B cell (primary cell): ENCODE measurements at regions not wholly inside any gene's neighbourhood (a gene's known extent, or its start where the extent isn't known, plus 50 kb on each side); places are given as distances from the start of the nearest gene placed in this dataset.

ENCODE experiments used
- ATAC-seq: fragments of 200-7000 bp; cut with Tn5 transposase; one replicate; pipeline ENCODE4 v1.10.0; 2021; ENCODE audit warnings: low read depth, mild to moderate bottlenecking, moderate number of reproducible peaks, moderate library complexity
- CTCF ChIA-PET: fragments of 350-600 bp; sonication (Branson Sonifier 250); formaldehyde crosslinking; loops from one replicate; lab custom pipeline; 2021; ENCODE audit warnings: antibody characterized with exemption, inconsistent platforms; lab: Charles Lee
- POLR2A ChIA-PET: fragments of 350-600 bp; sonication (Branson Sonifier 250); formaldehyde crosslinking; loops from one replicate; lab custom pipeline; 2021; ENCODE audit warnings: antibody characterized with exemption; lab: Charles Lee
- DNase-seq: peaks from one replicate; pipeline ENCODE4 v3.0.0; 2013
- H2AFZ ChIP-seq: 2 replicates; pipeline ENCODE4 v1.6.1; 2012; ENCODE audit warnings: mild to moderate bottlenecking, low read depth, low read length; ENCODE audit not compliant: insufficient read depth, poor library complexity, severe bottlenecking
- H3K27ac ChIP-seq, 2 donors: 1 replicate in 1 of 2; 2 replicates in 1 of 2; pipeline ENCODE4 v1.5.1; 2012 to 2013; ENCODE audit warnings: low read length in 2 of 2, mild to moderate bottlenecking in 2 of 2, moderate library complexity in 1 of 2
- H3K27me3 ChIP-seq, 4 experiments: fragments of 200-600 bp in 1 of 4; sonication (generic) in 1 of 4; replicated peaks in 1 of 4; 1 replicate in 2 of 4; 2 replicates in 2 of 4; pipeline versions ENCODE4 v1.6.1 to v1.7.0; 2013 to 2016; ENCODE audit warnings: low read length in 3 of 4, mild to moderate bottlenecking in 2 of 4, mixed read lengths in 1 of 4, moderate library complexity in 1 of 4; ENCODE audit not compliant: insufficient read depth in 4 of 4, control insufficient read depth in 3 of 4; ENCODE audit errors: control extremely low read depth in 1 of 4
- H3K36me3 ChIP-seq, 2 experiments: replicated peaks in 1 of 2; 1 replicate in 1 of 2; 2 replicates in 1 of 2; pipeline versions ENCODE4 v1.6.1 to v1.7.1; 2013; ENCODE audit warnings: low read length in 1 of 2; ENCODE audit not compliant: insufficient read depth in 2 of 2, control insufficient read depth in 1 of 2; ENCODE audit errors: control extremely low read depth in 1 of 2, extremely low read depth in 1 of 2
- H3K4me1 ChIP-seq, 2 donors: fragments of 200-600 bp in 1 of 2; sonication (generic) in 1 of 2; 1 replicate in 1 of 2; 2 replicates in 1 of 2; pipeline versions ENCODE4 v1.5.1 to v1.6.1; 2013 to 2017; ENCODE audit warnings: low read length in 2 of 2; ENCODE audit not compliant: control insufficient read depth in 2 of 2, insufficient read depth in 2 of 2
- H3K4me2 ChIP-seq: replicated peaks from 2 replicates; pipeline ENCODE3; 2012; ENCODE audit warnings: mild to moderate bottlenecking, low read depth, low read length; ENCODE audit not compliant: poor library complexity, severe bottlenecking
- H3K4me3 ChIP-seq, 5 experiments: fragments of 200-600 bp in 1 of 5; sonication (generic) in 1 of 5; 1 replicate in 3 of 5; 2 replicates in 2 of 5; pipeline versions ENCODE4 v1.5.1 to v1.7.0; 2011 to 2016; ENCODE audit warnings: low read length in 4 of 5, mild to moderate bottlenecking in 4 of 5, low read depth in 2 of 5, control low read depth in 1 of 5, moderate library complexity in 1 of 5; ENCODE audit not compliant: insufficient read depth in 1 of 5; ENCODE audit errors: control extremely low read depth in 1 of 5, extremely low read depth in 1 of 5
- H3K79me2 ChIP-seq: fragments of 200-600 bp; sonication (generic); one replicate; pipeline ENCODE4 v1.6.0; 2016; ENCODE audit warnings: low read length; ENCODE audit not compliant: control insufficient read depth, insufficient read depth
- H3K9ac ChIP-seq: fragments of 200-600 bp; sonication (generic); 2 replicates; pipeline ENCODE4 v1.6.1; 2017; ENCODE audit warnings: mild to moderate bottlenecking, low read length, moderate library complexity
- H3K9me3 ChIP-seq, 3 donors: one replicate each; pipeline versions ENCODE4 v1.6.1 to v1.7.1; 2013; ENCODE audit warnings: low read length in 2 of 3; ENCODE audit not compliant: control insufficient read depth in 2 of 3, insufficient read depth in 1 of 3; ENCODE audit errors: control extremely low read depth in 1 of 3
- H4K20me1 ChIP-seq: 2 replicates; pipeline ENCODE4 v1.6.0; 2012; ENCODE audit warnings: mild to moderate bottlenecking, low read length; ENCODE audit not compliant: insufficient read depth, control insufficient read depth, poor library complexity, severe bottlenecking
- H3K27ac Mint-ChIP-seq: one replicate; pipeline ENCODE4 v1.8.0; 2021; ENCODE audit warnings: mixed read lengths
- H3K27me3 Mint-ChIP-seq: one replicate; pipeline ENCODE4 v1.8.0; 2021; ENCODE audit warnings: mixed read lengths
- H3K4me1 Mint-ChIP-seq: one replicate; pipeline ENCODE4 v1.8.0; 2021; ENCODE audit warnings: mixed read lengths
- H3K4me3 Mint-ChIP-seq: one replicate; pipeline ENCODE4 v1.8.0; 2021; ENCODE audit warnings: mixed read lengths
- H3K9me3 Mint-ChIP-seq: one replicate; pipeline ENCODE4 v1.8.0; 2022; ENCODE audit warnings: mixed read lengths; ENCODE audit not compliant: insufficient read depth
- CTCF ChIP-seq: fragments of 200-600 bp; IDR thresholded peaks from one replicate; pipeline ENCODE4 v1.8.0; 2022; ENCODE audit warnings: antibody characterized with exemption, mild to moderate bottlenecking
- EZH2 ChIP-seq: IDR thresholded peaks from 2 replicates; pipeline ENCODE4 v1.6.1; 2012; ENCODE audit warnings: borderline replicate concordance, low read depth, mild to moderate bottlenecking, moderate library complexity, low read length; ENCODE audit not compliant: insufficient read depth, poor library complexity, severe bottlenecking
- WGBS: methylation state at CpG from one replicate; pipeline ENCODE4 v1.1.5; 2013; ENCODE audit warnings: missing lambda C conversion rate; ENCODE audit not compliant: insufficient coverage; 5-methylcytosine and 5-hydroxymethylcytosine counted together
- intact Hi-C: fragments of 100-400 bp; cut with micrococcal nuclease; formaldehyde crosslinking; loops from one replicate; pipeline ENCODE4 v1.10.0; 2022

GRCh38 chr13:103852036-103852435 lies 785.8 kb upstream of the SLC10A2 start:
- H3K27ac ChIP-seq, result no peak overlapping the region
- no peak for DNase-seq
- H3K4me3 Mint-ChIP-seq, result no peak overlapping the region
- POLR2A ChIA-PET, result no interaction called here
- H3K79me2 ChIP-seq, result no peaks in the 10 kb centered on the region
- no peak for ATAC-seq
- no peak overlapping the region for H3K9ac ChIP-seq
- intact Hi-C loops, result no loop called here
- no peak overlapping the region for H3K27ac Mint-ChIP-seq
- H3K9me3 Mint-ChIP-seq, result peaks cover 4% of the 10 kb centered on the region
- no peaks in the 10 kb centered on the region for H4K20me1 ChIP-seq
- no peak for TF ChIP-seq EZH2
- TF ChIP-seq CTCF, result no peak
- no peaks in the 10 kb centered on the region for H3K27me3 ChIP-seq
- H3K4me1 ChIP-seq, result no peaks in the 10 kb centered on the region
- no peaks in the 10 kb centered on the region for H3K4me1 Mint-ChIP-seq
- H2AFZ ChIP-seq, result no peak overlapping the region
- no peaks in the 10 kb centered on the region for H3K36me3 ChIP-seq
- H3K4me3 ChIP-seq, result no peak overlapping the region
- WGBS, result 98% methylated on average over 5 of the region's 5 CpGs
- H3K4me2 ChIP-seq, result no peak overlapping the region
- H3K27me3 Mint-ChIP-seq, result no peaks in the 10 kb centered on the region
- peaks cover 0 to 1% (median 0%) of the 10 kb centered on the region in 3 donors for H3K9me3 ChIP-seq
- CTCF ChIA-PET, result no interaction called here

GRCh38 chr13:103844471-103844870 lies 778.3 kb upstream of the SLC10A2 start:
- Histone ChIP-seq H3K27me3 (no peaks in the 10 kb centered on the region), H3K36me3 (no peaks in the 10 kb centered on the region), H3K4me3 (no peak overlapping the region), H2AFZ (no peak overlapping the region), H3K9ac (no peak overlapping the region), H3K27ac (no peak overlapping the region), H4K20me1 (no peaks in the 10 kb centered on the region), H3K79me2 (no peaks in the 10 kb centered on the region), H3K9me3 (no peaks in the 10 kb centered on the region), H3K4me1 (no peaks in the 10 kb centered on the region), H3K4me2 (no peak overlapping the region)
- ChIA-PET POLR2A (no interaction called here), CTCF (no interaction called here)
- Mint-ChIP-seq H3K4me3 (no peak overlapping the region), H3K4me1 (no peaks in the 10 kb centered on the region), H3K27ac (no peak overlapping the region), H3K9me3 (peaks cover 2% of the 10 kb centered on the region), H3K27me3 (no peaks in the 10 kb centered on the region)
- TF ChIP-seq EZH2 (no peak), CTCF (no peak)
- intact Hi-C loops, result no loop called here
- no CpG with 5 or more reads among the region's 2 CpGs for WGBS
- ATAC-seq, result no peak
- no peak for DNase-seq
